Keratinocyte (primary cell): ENCODE measurements at regions not wholly inside any gene's neighbourhood (a gene's known extent, or its start where the extent isn't known, plus 50 kb on each side); places are given as distances from the start of the nearest gene placed in this dataset.

Source experiments
- DNase-seq: peaks from one replicate; pipeline ENCODE4 v3.0.0-alpha.2; 2011; ENCODE audit warnings: low read depth, missing footprints, low spot score
- FAIRE-seq: peaks from 2 replicates; lab custom pipeline; 2011; peaks lifted over from hg19 to GRCh38; lab: Jason Lieb, UNC
- H2AFZ ChIP-seq: 2 replicates; pipeline ENCODE4 v1.6.0; 2012; ENCODE audit warnings: low read length, control low read depth, inconsistent platforms; ENCODE audit not compliant: control insufficient read depth
- H3K27ac ChIP-seq: 2 replicates; pipeline ENCODE4 v1.5.1; 2011; ENCODE audit warnings: low read length; ENCODE audit not compliant: control insufficient read depth, insufficient read depth
- H3K27me3 ChIP-seq: 3 replicates; pipeline ENCODE4 v1.6.0; 2011; ENCODE audit warnings: low read length; ENCODE audit not compliant: control insufficient read depth, insufficient read depth; ENCODE audit errors: extremely low read depth
- H3K36me3 ChIP-seq, 2 experiments: 2 replicates in 1 of 2; 3 replicates in 1 of 2; pipeline ENCODE4 v1.5.1; 2011; ENCODE audit warnings: low read length in 2 of 2, mild to moderate bottlenecking in 1 of 2; ENCODE audit not compliant: control insufficient read depth in 2 of 2, insufficient read depth in 2 of 2; ENCODE audit errors: extremely low read depth in 1 of 2
- H3K4me1 ChIP-seq: 3 replicates; pipeline ENCODE4 v1.5.1; 2011; ENCODE audit warnings: low read length; ENCODE audit not compliant: control insufficient read depth, insufficient read depth; ENCODE audit errors: extremely low read depth
- H3K4me2 ChIP-seq: 3 replicates; pipeline ENCODE4 v1.6.0; 2011; ENCODE audit warnings: low read depth, low read length; ENCODE audit not compliant: control insufficient read depth, insufficient read depth; ENCODE audit errors: extremely low read depth
- H3K4me3 ChIP-seq, 3 experiments: fragments of 200-600 bp in 1 of 3; sonication (generic) in 1 of 3; 2 replicates in 2 of 3; 3 replicates in 1 of 3; pipeline ENCODE4 v1.5.1; 2011 to 2016; ENCODE audit warnings: low read length in 3 of 3, mild to moderate bottlenecking in 3 of 3, control low read depth in 2 of 3, inconsistent platforms in 1 of 3, low read depth in 1 of 3, mixed read lengths in 1 of 3, mixed run types in 1 of 3, moderate library complexity in 1 of 3; ENCODE audit not compliant: control insufficient read depth in 2 of 3, insufficient read depth in 2 of 3; ENCODE audit errors: extremely low read depth in 1 of 3
- H3K79me2 ChIP-seq: 2 replicates; pipeline ENCODE4 v1.6.0; 2012; ENCODE audit warnings: low read length; ENCODE audit not compliant: control insufficient read depth, insufficient read depth
- H3K9ac ChIP-seq: 3 replicates; pipeline ENCODE4 v1.6.0; 2011; ENCODE audit warnings: low read length; ENCODE audit not compliant: control insufficient read depth, insufficient read depth; ENCODE audit errors: extremely low read depth
- H3K9me1 ChIP-seq: 3 replicates; pipeline ENCODE4 v1.6.0; 2011; ENCODE audit warnings: low read length; ENCODE audit not compliant: control insufficient read depth, insufficient read depth; ENCODE audit errors: extremely low read depth
- H3K9me3 ChIP-seq: 2 replicates; pipeline ENCODE4 v1.5.1; 2012; ENCODE audit warnings: low read depth, low read length; ENCODE audit not compliant: control insufficient read depth
- H4K20me1 ChIP-seq: 3 replicates; pipeline ENCODE4 v1.6.0; 2011; ENCODE audit warnings: low read length; ENCODE audit not compliant: control insufficient read depth, insufficient read depth; ENCODE audit errors: extremely low read depth
- CTCF ChIP-seq, 3 experiments: IDR thresholded peaks in 1 of 3; conservative IDR thresholded peaks in 1 of 3; optimal IDR thresholded peaks in 1 of 3; 2 replicates in 2 of 3; 3 replicates in 1 of 3; pipeline versions ENCODE3 to v1.5.1; 2011; ENCODE audit warnings: low read length in 3 of 3, mild to moderate bottlenecking in 3 of 3, moderate library complexity in 2 of 3, control low read depth in 1 of 3, inconsistent platforms in 1 of 3; ENCODE audit not compliant: insufficient read depth in 2 of 3; ENCODE audit errors: extremely low read depth in 1 of 3
- EZH2 ChIP-seq: IDR thresholded peaks from one replicate; pipeline ENCODE4 v1.6.1; 2012; ENCODE audit warnings: inconsistent platforms, mild to moderate bottlenecking, low read length, moderate library complexity
- dilution Hi-C: fragments of 300-500 bp; cut with MboI; formaldehyde crosslinking; loops from one replicate; pipeline ENCODE4 v1.7.0; 2020; ENCODE audit warnings: low sequenced_read_pairs; ENCODE audit not compliant: extremely low pct_ligation_motif_present

DNA sequence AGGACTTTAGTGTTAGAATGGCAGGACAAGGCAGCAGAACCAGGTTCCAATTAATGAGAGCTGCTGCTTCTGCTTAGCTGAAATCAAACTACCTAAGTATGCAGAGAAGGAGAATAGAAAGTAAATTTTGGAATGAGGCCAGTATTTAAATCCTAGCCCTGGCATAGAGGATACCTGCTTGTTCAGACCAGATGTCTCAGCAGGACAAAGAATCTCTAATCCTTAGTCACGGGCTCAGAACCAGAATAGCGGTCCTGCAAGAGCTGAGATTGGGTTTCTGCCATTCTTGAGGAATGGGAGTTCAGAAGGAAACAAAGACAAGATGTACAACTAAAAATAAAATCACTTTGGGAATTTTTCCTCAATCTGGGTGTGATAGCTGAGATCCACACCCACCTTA is 550.8 kb upstream of the TMEM132C start:
- Histone ChIP-seq H3K79me2 (no peaks in the 10 kb centered on the region), H3K27me3 (no peaks in the 10 kb centered on the region), H3K9ac (no peak overlapping the region), H3K27ac (no peak overlapping the region), H3K4me3 (no peak overlapping the region), H2AFZ (no peak overlapping the region), H3K9me3 (peaks cover 2% of the 10 kb centered on the region), H4K20me1 (no peaks in the 10 kb centered on the region), H3K4me2 (no peak overlapping the region), H3K4me1 (no peaks in the 10 kb centered on the region), H3K36me3 (no peaks in the 10 kb centered on the region), H3K9me1 (no peaks in the 10 kb centered on the region)
- dilution Hi-C loops, result no loop called here
- no peak for TF ChIP-seq EZH2
- TF ChIP-seq CTCF (optimal IDR thresholded peaks at IDR 0.05 in 1 of 3, IDR thresholded peaks at IDR 0.05 in 1 of 3, conservative IDR thresholded peaks at IDR 0.05 in 1 of 3; ENCODE audit: extremely low read depth in 1 of 3, insufficient read depth in 2 of 3, low read length in 3 of 3), result no peak
- no peak for FAIRE-seq
- DNase-seq, result no peak

- Histone ChIP-seq H3K27me3 (no peaks in the 10 kb centered on the region), H3K36me3 (no peaks in the 10 kb centered on the region), H2AFZ (no peak overlapping the region), H3K4me1 (no peaks in the 10 kb centered on the region), H3K79me2 (no peaks in the 10 kb centered on the region), H3K9me1 (no peaks in the 10 kb centered on the region), H3K27ac (no peak overlapping the region), H4K20me1 (no peaks in the 10 kb centered on the region), H3K4me2 (no peak overlapping the region), H3K9ac (no peak overlapping the region), H3K9me3 (peaks cover 2% of the 10 kb centered on the region), H3K4me3 (no peak overlapping the region)
- TF ChIP-seq CTCF (optimal IDR thresholded peaks at IDR 0.05 in 1 of 3, IDR thresholded peaks at IDR 0.05 in 1 of 3, conservative IDR thresholded peaks at IDR 0.05 in 1 of 3; ENCODE audit: extremely low read depth in 1 of 3, insufficient read depth in 2 of 3, low read length in 3 of 3) (no peak), EZH2 (no peak)
- no peak for DNase-seq
- FAIRE-seq, result no peak
- dilution Hi-C loops, result no loop called here
Measured at GRCh38 chr12:127717278-127717677, 549.7 kb upstream of the TMEM132C start.
